Endothelial cell of umbilical vein (primary cell): ENCODE measurements at regions not wholly inside any gene's neighbourhood (a gene's known extent, or its start where the extent isn't known, plus 50 kb on each side); places are given as distances from the start of the nearest gene placed in this dataset.

Experiments
- EZH2 ChIP-seq: IDR thresholded peaks from 2 replicates; pipeline ENCODE4 v1.6.1; 2012; ENCODE audit warnings: borderline replicate concordance, low read depth, mild to moderate bottlenecking, moderate library complexity, low read length, inconsistent platforms; ENCODE audit not compliant: severe bottlenecking
- GATA2 ChIP-seq: IDR thresholded peaks from 2 replicates; pipeline ENCODE4 v1.7.0; 2011; ENCODE audit warnings: low read depth, mild to moderate bottlenecking, moderate library complexity, mixed read lengths, low read length; ENCODE audit not compliant: insufficient read length, insufficient read depth
- JUN ChIP-seq: IDR thresholded peaks from 2 replicates; pipeline ENCODE4 v1.6.1; 2011; ENCODE audit warnings: borderline replicate concordance, low read depth; ENCODE audit not compliant: insufficient read length, insufficient read depth
- MAX ChIP-seq: IDR thresholded peaks from 2 replicates; pipeline ENCODE4 v1.6.1; 2011; ENCODE audit not compliant: insufficient read depth, insufficient read length
- MYC ChIP-seq: IDR thresholded peaks from one replicate; pipeline ENCODE4 v1.6.1; 2011; ENCODE audit warnings: mild to moderate bottlenecking, low read depth, low read length
- POLR2A ChIP-seq: IDR thresholded peaks from 2 replicates; pipeline ENCODE4 v1.6.1; 2012; ENCODE audit warnings: low read depth, mild to moderate bottlenecking, control low read depth, low read length
- POLR2AphosphoS5 ChIP-seq: IDR thresholded peaks from 2 replicates; pipeline ENCODE4 v1.6.1; 2012; ENCODE audit warnings: low read depth, mild to moderate bottlenecking, control low read depth, low read length, moderate library complexity; ENCODE audit not compliant: insufficient read depth
- TF ChIP-seq, protein P1 (sequence below), 2 donors: IDR thresholded peaks; 1 replicate in 1 of 2; 2 replicates in 1 of 2; pipeline ENCODE4 v1.5.1; 2011; ENCODE audit warnings: low read length in 2 of 2, mild to moderate bottlenecking in 2 of 2, moderate library complexity in 2 of 2, control low read depth in 1 of 2, inconsistent platforms in 1 of 2, low read depth in 1 of 2; ENCODE audit not compliant: insufficient read depth in 1 of 2; ENCODE audit errors: extremely low read depth in 1 of 2

DNA sequence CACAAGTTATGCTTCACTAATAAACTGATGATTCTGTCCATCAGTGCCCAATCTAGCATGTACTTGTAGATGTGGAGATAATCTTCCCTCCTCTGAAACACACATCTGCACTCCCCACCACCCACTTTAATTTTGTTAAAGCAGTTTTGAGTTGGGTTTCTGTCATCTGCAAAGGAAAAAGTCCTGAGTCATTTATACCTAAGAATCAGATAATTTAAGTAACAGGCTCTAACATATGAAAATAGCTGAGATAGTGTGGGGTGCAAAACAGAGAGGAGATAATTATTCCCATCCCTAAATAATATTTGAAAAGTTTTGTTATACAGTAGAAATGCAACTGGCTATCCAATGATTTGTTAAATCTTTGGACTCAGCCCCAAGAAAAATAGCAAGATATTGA is 67.7 kb upstream of the ALOX12 start:
- TF ChIP-seq, protein P1, sequence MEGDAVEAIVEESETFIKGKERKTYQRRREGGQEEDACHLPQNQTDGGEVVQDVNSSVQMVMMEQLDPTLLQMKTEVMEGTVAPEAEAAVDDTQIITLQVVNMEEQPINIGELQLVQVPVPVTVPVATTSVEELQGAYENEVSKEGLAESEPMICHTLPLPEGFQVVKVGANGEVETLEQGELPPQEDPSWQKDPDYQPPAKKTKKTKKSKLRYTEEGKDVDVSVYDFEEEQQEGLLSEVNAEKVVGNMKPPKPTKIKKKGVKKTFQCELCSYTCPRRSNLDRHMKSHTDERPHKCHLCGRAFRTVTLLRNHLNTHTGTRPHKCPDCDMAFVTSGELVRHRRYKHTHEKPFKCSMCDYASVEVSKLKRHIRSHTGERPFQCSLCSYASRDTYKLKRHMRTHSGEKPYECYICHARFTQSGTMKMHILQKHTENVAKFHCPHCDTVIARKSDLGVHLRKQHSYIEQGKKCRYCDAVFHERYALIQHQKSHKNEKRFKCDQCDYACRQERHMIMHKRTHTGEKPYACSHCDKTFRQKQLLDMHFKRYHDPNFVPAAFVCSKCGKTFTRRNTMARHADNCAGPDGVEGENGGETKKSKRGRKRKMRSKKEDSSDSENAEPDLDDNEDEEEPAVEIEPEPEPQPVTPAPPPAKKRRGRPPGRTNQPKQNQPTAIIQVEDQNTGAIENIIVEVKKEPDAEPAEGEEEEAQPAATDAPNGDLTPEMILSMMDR (IDR thresholded peaks at IDR 0.05; ENCODE audit: extremely low read depth in 1 of 2, insufficient read depth in 1 of 2, low read depth in 1 of 2, low read length in 2 of 2) = no peak
- TF ChIP-seq POLR2A (no peak), MYC (no peak), POLR2AphosphoS5 (no peak), EZH2 (no peak), JUN (no peak), MAX (no peak), GATA2 (no peak)
